A673 (cell line): ENCODE measurements at regions not wholly inside any gene's neighbourhood (a gene's known extent, or its start where the extent isn't known, plus 50 kb on each side); places are given as distances from the start of the nearest gene placed in this dataset.

Experiments
- BruUV-seq: library from RNA; stranded (reverse); fragments of 400-500 nt; replicated peaks from 2 replicates; lab custom pipeline; 2021; lab: Mats Ljungman, UMichigan
- CTCF ChIA-PET: fragments of 300-600 bp; sonication (Branson Sonifier 250); formaldehyde crosslinking; loops from one replicate; lab custom pipeline; 2022; ENCODE audit warnings: antibody characterized with exemption; lab: Charles Lee
- POLR2A ChIA-PET: fragments of 300-600 bp; sonication (Branson Sonifier 250); formaldehyde crosslinking; loops from one replicate; lab custom pipeline; 2022; ENCODE audit warnings: antibody characterized with exemption; ENCODE audit not compliant: low non-redundant PET; lab: Charles Lee
- DNase-seq: peaks from one replicate; pipeline ENCODE4 v3.0.0-alpha.2; 2015; ENCODE audit warnings: low spot score
- H3K27ac ChIP-seq: fragments of 200-600 bp; sonication (generic); 2 replicates; pipeline ENCODE4 v1.5.1; 2016; ENCODE audit warnings: mixed run types, low read depth, mild to moderate bottlenecking, mixed read lengths, antibody characterized with exemption, low read length; ENCODE audit not compliant: poor library complexity, severe bottlenecking
- H3K27me3 ChIP-seq: fragments of 200-600 bp; sonication (generic); replicated peaks from 2 replicates; pipeline ENCODE4 v1.6.1; 2017; ENCODE audit warnings: mixed run types, low read depth, mild to moderate bottlenecking, mixed read lengths, antibody characterized with exemption, low read length; ENCODE audit not compliant: insufficient read depth, poor library complexity
- H3K36me3 ChIP-seq: fragments of 200-600 bp; sonication (generic); 2 replicates; pipeline ENCODE4 v1.6.1; 2016; ENCODE audit warnings: mixed run types, mild to moderate bottlenecking, mixed read lengths, antibody characterized with exemption, low read length; ENCODE audit not compliant: insufficient read depth, poor library complexity, severe bottlenecking
- H3K4me1 ChIP-seq: fragments of 200-600 bp; sonication (generic); 2 replicates; pipeline ENCODE4 v1.6.1; 2017; ENCODE audit warnings: mixed run types, mild to moderate bottlenecking, mixed read lengths, antibody characterized with exemption, low read length; ENCODE audit not compliant: insufficient read depth, poor library complexity, severe bottlenecking
- H3K4me3 ChIP-seq: fragments of 200-600 bp; sonication (generic); 2 replicates; pipeline ENCODE4 v1.5.1; 2016; ENCODE audit warnings: low read depth, mixed run types, mild to moderate bottlenecking, mixed read lengths, low read length; ENCODE audit not compliant: poor library complexity, severe bottlenecking
- H3K9me3 ChIP-seq: fragments of 200-600 bp; sonication (generic); 2 replicates; pipeline ENCODE4 v1.6.1; 2016; ENCODE audit warnings: mixed run types, low read depth, mild to moderate bottlenecking, mixed read lengths, antibody characterized with exemption, low read length; ENCODE audit not compliant: poor library complexity, severe bottlenecking
- CTCF ChIP-seq: fragments of 300-800, 200-600 bp; sonication (generic); conservative IDR thresholded peaks from 2 replicates; pipeline ENCODE4 v1.5.1; 2017; ENCODE audit warnings: low read depth, mild to moderate bottlenecking, antibody characterized with exemption, low read length, moderate library complexity, mixed read lengths
- EZH2 ChIP-seq: fragments of 200-600 bp; sonication (generic); IDR thresholded peaks from 2 replicates; pipeline ENCODE4 v1.6.1; 2017; ENCODE audit warnings: borderline replicate concordance, low read depth, mild to moderate bottlenecking, mixed read lengths, antibody characterized with exemption, low read length; ENCODE audit not compliant: poor library complexity, severe bottlenecking
- intact Hi-C: fragments of 100-400 bp; cut with micrococcal nuclease; formaldehyde crosslinking; loops from one replicate; pipeline ENCODE4 v1.10.0; 2022; ENCODE audit not compliant: unreplicated experiment

- ChIA-PET CTCF (no interaction called here), POLR2A (no interaction called here)
- Histone ChIP-seq H3K4me3 (no peak overlapping the region), H3K27ac (no peak overlapping the region), H3K36me3 (no peaks in the 10 kb centered on the region), H3K4me1 (no peaks in the 10 kb centered on the region), H3K9me3 (no peaks in the 10 kb centered on the region), H3K27me3 (no peaks in the 10 kb centered on the region)
- no peak for DNase-seq
- intact Hi-C loops, result no loop called here
- TF ChIP-seq EZH2 (no peak), CTCF (no peak)
- BruUV-seq, result no TSS peak
Observed at GRCh38 chr5:125033602-125034001, 287.2 kb upstream of the ZNF608 start.

GRCh38 chr5:125034331-125034730 lies 287.9 kb upstream of the ZNF608 start:
- TF ChIP-seq EZH2 (no peak), CTCF (no peak)
- no peak for DNase-seq
- H3K4me1 ChIP-seq, result no peaks in the 10 kb centered on the region
- POLR2A ChIA-PET, result no interaction called here
- intact Hi-C loops, result no loop called here
- H3K27ac ChIP-seq, result no peak overlapping the region
- BruUV-seq, result no TSS peak
- H3K9me3 ChIP-seq, result no peaks in the 10 kb centered on the region
- H3K36me3 ChIP-seq, result no peaks in the 10 kb centered on the region
- H3K4me3 ChIP-seq, result no peak overlapping the region
- CTCF ChIA-PET, result no interaction called here
- H3K27me3 ChIP-seq, result no peaks in the 10 kb centered on the region

- POLR2A ChIA-PET, result no interaction called here
- Histone ChIP-seq H3K4me1 (no peaks in the 10 kb centered on the region), H3K27ac (no peak overlapping the region), H3K4me3 (no peak overlapping the region), H3K27me3 (no peaks in the 10 kb centered on the region), H3K9me3 (no peaks in the 10 kb centered on the region), H3K36me3 (no peaks in the 10 kb centered on the region)
- CTCF ChIA-PET, result no interaction called here
- DNase-seq, result no peak
- TF ChIP-seq CTCF (no peak), EZH2 (no peak)
- intact Hi-C loops, result no loop called here
- BruUV-seq, result no TSS peak
Observed at GRCh38 chr5:125036494-125036893, 290.1 kb upstream of the ZNF608 start.
